ENCODE measurements at regions not wholly inside any gene's neighbourhood (a gene's known extent, or its start where the extent isn't known, plus 50 kb on each side); places are given as distances from the start of the nearest gene placed in this dataset.

GRCh38 chr21:31564439-31564838 is 95.1 kb upstream of the SOD1 start:
- DNase-seq = peak; percentile 65

- no peak for DNase-seq
Observed at GRCh38 chr21:31560479-31560878, 99.0 kb upstream of the SOD1 start.

GRCh38 chr21:31559368-31560119 is 99.9 kb upstream of the SOD1 start:
- peak; percentile 98 for DNase-seq

GRCh38 chr21:31558962-31559367 is 100.5 kb upstream of the SOD1 start:
- DNase-seq = peak; percentile 97

- peak; percentile 39 for DNase-seq
Observed at GRCh38 chr21:31558189-31558961, 101.1 kb upstream of the SOD1 start.

GRCh38 chr21:31557421-31558188 is 101.9 kb upstream of the SOD1 start:
- no peak for DNase-seq

GRCh38 chr21:31556662-31557061 is 102.8 kb upstream of the SOD1 start:
- DNase-seq = no peak

- no peak for DNase-seq
Observed at GRCh38 chr21:31555741-31556191, 103.7 kb upstream of the SOD1 start.

- DNase-seq = peak; percentile 45
Observed at GRCh38 chr21:31554511-31555022, 104.9 kb upstream of the SOD1 start.

- no peak for DNase-seq
Observed at GRCh38 chr21:31553926-31554325, 105.6 kb upstream of the SOD1 start.

- no peak for DNase-seq
Observed at GRCh38 chr21:31553461-31553860, 106.0 kb upstream of the SOD1 start.

GRCh38 chr21:31552826-31553225 is 106.7 kb upstream of the SOD1 start:
- DNase-seq = no peak

- no peak for DNase-seq
Observed at GRCh38 chr21:31550070-31550469, 109.4 kb upstream of the SOD1 start.

GRCh38 chr21:31548688-31549087 is 110.8 kb upstream of the SOD1 start:
- no peak for DNase-seq

GRCh38 chr21:31546443-31547170 is 112.9 kb upstream of the SOD1 start:
- DNase-seq = no peak

- no peak for DNase-seq
Observed at GRCh38 chr21:31545036-31545435, 114.5 kb upstream of the SOD1 start.

- DNase-seq = no peak
Observed at GRCh38 chr21:31543191-31543590, 116.3 kb upstream of the SOD1 start.

GRCh38 chr21:31538816-31539215 is 120.7 kb upstream of the SOD1 start:
- DNase-seq = no peak

- no peak for DNase-seq
Observed at GRCh38 chr21:31537872-31538576, 121.5 kb upstream of the SOD1 start.

- no peak for DNase-seq
Observed at GRCh38 chr21:31536138-31536537, 123.4 kb upstream of the SOD1 start.

- DNase-seq = no peak
Observed at GRCh38 chr21:31531967-31532366, 127.5 kb upstream of the SOD1 start.

All from fibroblast of skin of right quadriceps (primary cell).